VCaP (cell line): ENCODE measurements at regions not wholly inside any gene's neighbourhood (a gene's known extent, or its start where the extent isn't known, plus 50 kb on each side); places are given as distances from the start of the nearest gene placed in this dataset.

ENCODE experiments used
- H3K27ac ChIP-seq: fragments of 450-650 bp; 2 replicates; pipeline ENCODE4 v1.5.1; 2017
- TF ChIP-seq, protein P1 (sequence below): fragments of 450-650 bp; conservative IDR thresholded peaks from 2 replicates; pipeline ENCODE4 v1.5.1; 2017; ENCODE audit warnings: mild to moderate bottlenecking, moderate library complexity

GRCh38 chr15:95860406-95860805 is 470.1 kb upstream of the NR2F2 start:
- TF ChIP-seq, protein P1, sequence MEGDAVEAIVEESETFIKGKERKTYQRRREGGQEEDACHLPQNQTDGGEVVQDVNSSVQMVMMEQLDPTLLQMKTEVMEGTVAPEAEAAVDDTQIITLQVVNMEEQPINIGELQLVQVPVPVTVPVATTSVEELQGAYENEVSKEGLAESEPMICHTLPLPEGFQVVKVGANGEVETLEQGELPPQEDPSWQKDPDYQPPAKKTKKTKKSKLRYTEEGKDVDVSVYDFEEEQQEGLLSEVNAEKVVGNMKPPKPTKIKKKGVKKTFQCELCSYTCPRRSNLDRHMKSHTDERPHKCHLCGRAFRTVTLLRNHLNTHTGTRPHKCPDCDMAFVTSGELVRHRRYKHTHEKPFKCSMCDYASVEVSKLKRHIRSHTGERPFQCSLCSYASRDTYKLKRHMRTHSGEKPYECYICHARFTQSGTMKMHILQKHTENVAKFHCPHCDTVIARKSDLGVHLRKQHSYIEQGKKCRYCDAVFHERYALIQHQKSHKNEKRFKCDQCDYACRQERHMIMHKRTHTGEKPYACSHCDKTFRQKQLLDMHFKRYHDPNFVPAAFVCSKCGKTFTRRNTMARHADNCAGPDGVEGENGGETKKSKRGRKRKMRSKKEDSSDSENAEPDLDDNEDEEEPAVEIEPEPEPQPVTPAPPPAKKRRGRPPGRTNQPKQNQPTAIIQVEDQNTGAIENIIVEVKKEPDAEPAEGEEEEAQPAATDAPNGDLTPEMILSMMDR: no peak
- no peak overlapping the region for H3K27ac ChIP-seq

- H3K27ac ChIP-seq: no peak overlapping the region
- TF ChIP-seq, protein P1: no peak
These were observed 466.0 kb upstream of the NR2F2 start for GRCh38 chr15:95864467-95864886.

GRCh38 chr15:95865330-95865739 is 465.2 kb upstream of the NR2F2 start:
- H3K27ac ChIP-seq: no peak overlapping the region
- TF ChIP-seq, protein P1: no peak

DNA sequence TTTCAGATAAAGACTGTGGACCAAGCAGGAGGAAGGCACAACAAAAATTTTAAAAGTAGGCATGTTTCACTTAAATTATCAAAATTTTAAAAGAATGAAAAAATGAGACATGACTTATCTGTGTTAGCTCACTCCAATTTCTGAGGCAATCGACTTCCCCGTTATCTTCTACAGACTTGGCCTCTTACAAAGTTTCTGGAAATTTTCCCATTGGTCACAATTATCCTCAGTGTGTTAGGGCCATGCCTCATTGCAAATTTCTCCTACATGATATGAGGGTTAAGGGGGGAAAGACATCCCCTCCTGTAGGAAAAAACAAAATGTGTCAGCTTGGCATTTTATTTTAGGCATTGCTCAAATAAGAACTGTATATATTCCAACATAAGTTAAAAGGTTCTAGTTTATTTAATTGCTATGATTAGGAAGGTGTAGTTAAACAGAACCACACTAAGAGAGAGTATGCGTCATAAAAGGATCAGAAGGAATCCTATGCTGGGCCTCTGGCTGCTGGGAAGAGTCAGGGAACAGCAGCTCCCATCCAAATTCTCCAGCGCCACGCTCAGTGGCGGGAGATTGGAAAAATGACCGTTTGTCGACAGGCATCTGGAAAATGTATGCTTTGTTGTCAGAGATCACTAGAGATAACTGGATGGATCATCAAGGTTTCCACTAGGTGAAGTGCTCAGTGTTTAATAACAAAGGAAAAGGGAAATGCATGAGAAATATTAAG is 463.6 kb upstream of the NR2F2 start:
- TF ChIP-seq, protein P1: no peak
- no peak overlapping the region for H3K27ac ChIP-seq

- TF ChIP-seq, protein P1: no peak
- H3K27ac ChIP-seq: no peak overlapping the region
These were observed 462.1 kb upstream of the NR2F2 start for GRCh38 chr15:95868450-95868849.

GRCh38 chr15:95868970-95869369 is 461.5 kb upstream of the NR2F2 start:
- TF ChIP-seq, protein P1: no peak
- H3K27ac ChIP-seq: no peak overlapping the region

DNA sequence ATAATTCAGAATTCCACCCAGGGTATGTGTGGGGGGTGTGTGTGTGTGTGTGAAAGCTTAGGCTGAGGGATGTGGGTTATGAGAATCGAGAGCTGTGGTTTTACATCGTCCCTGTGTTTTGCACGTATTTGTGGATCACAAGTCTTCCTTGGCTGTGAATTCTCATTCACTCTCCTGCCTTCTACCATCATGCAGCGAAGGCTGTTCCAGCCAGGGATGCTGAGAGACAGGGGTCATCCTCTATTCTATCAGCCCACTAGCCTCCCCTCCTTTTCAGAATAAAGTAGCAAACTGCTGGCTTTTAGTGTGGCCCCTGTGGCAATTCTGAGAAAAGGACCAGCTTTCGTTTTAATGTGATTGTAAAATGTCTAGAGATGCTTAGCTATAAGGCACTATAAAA is 460.6 kb upstream of the NR2F2 start:
- TF ChIP-seq, protein P1: no peak
- no peak overlapping the region for H3K27ac ChIP-seq
